Kidney epithelial cell (primary cell): ENCODE measurements at regions not wholly inside any gene's neighbourhood (a gene's known extent, or its start where the extent isn't known, plus 50 kb on each side); places are given as distances from the start of the nearest gene placed in this dataset.
A peak's percentile ranks its signal among the peaks of the same experiment; 100 is the strongest.

Experiments used
- DNase-seq: peaks from one replicate; pipeline ENCODE4 v3.0.0-alpha.2; 2010; ENCODE audit warnings: low read depth
- H3K27me3 ChIP-seq: 2 replicates; pipeline ENCODE4 v1.6.0; 2011; ENCODE audit warnings: low read length; ENCODE audit not compliant: control insufficient read depth, insufficient read depth
- H3K36me3 ChIP-seq: 2 replicates; pipeline ENCODE4 v1.5.1; 2011; ENCODE audit warnings: low read length; ENCODE audit not compliant: control insufficient read depth, insufficient read depth
- H3K4me3 ChIP-seq: 2 replicates; pipeline ENCODE4 v1.5.1; 2011; ENCODE audit warnings: low read depth, mild to moderate bottlenecking, control low read depth, low read length
- TF ChIP-seq, protein P1 (sequence below): IDR thresholded peaks from 2 replicates; pipeline ENCODE4 v1.5.1; 2011; ENCODE audit warnings: mild to moderate bottlenecking, moderate library complexity, low read length, control low read depth, inconsistent platforms; ENCODE audit not compliant: insufficient read depth, poor library complexity, severe bottlenecking

DNA sequence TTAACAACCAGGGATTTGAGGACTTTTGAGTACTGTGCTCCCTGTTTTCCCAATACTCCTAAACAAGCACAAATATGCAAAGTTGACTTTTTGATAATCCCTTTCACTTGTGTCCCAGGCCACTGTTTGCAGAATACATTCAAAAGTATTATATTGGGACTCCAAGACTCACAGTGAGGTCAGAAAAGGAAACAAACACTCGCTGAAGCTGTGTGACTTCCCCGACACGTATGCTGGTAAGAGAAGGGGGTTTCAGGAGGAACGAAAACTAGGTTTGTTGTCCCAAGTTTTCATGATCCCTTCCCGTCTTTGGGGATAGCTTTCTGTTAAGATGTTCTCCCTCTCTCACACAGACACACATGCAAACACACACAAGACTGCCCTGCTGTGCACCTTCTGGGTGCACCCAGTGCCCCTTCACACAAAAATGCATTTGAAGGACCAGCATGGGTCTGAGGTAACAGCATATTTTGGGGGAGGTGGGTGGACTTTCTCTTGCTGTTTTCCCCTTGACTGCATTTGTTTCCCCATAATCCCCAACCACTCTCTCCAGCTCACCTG, 225.2 kb upstream of the PRICKLE2 start:
- no peaks in the 10 kb centered on the region for H3K27me3 ChIP-seq
- no peak overlapping the region for H3K4me3 ChIP-seq
- no peak for DNase-seq
- H3K36me3 ChIP-seq: no peaks in the 10 kb centered on the region
- TF ChIP-seq, protein P1, sequence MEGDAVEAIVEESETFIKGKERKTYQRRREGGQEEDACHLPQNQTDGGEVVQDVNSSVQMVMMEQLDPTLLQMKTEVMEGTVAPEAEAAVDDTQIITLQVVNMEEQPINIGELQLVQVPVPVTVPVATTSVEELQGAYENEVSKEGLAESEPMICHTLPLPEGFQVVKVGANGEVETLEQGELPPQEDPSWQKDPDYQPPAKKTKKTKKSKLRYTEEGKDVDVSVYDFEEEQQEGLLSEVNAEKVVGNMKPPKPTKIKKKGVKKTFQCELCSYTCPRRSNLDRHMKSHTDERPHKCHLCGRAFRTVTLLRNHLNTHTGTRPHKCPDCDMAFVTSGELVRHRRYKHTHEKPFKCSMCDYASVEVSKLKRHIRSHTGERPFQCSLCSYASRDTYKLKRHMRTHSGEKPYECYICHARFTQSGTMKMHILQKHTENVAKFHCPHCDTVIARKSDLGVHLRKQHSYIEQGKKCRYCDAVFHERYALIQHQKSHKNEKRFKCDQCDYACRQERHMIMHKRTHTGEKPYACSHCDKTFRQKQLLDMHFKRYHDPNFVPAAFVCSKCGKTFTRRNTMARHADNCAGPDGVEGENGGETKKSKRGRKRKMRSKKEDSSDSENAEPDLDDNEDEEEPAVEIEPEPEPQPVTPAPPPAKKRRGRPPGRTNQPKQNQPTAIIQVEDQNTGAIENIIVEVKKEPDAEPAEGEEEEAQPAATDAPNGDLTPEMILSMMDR: no peak

DNA sequence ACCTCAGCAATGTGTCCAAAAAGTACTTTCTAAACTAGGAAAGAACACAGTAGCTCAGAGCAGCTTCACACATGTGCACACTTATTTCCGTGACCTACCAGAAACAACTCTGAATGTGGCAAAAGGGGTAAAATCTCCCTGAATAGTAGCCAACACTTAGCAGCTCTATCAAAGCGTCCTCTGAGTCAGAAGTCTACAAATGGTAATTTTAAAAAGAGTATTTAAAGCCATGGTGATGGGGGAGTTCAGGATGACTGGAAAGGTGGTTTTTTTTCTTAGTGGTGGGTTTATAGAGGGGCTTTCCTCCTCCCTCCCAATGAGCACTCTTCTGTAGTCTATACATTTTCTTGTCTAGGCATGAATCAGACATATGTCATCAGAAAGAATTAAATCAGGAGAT, 223.8 kb upstream of the PRICKLE2 start:
- no peak for DNase-seq
- H3K36me3 ChIP-seq: no peaks in the 10 kb centered on the region
- H3K4me3 ChIP-seq: no peak overlapping the region
- H3K27me3 ChIP-seq: no peaks in the 10 kb centered on the region
- TF ChIP-seq, protein P1: no peak

DNA sequence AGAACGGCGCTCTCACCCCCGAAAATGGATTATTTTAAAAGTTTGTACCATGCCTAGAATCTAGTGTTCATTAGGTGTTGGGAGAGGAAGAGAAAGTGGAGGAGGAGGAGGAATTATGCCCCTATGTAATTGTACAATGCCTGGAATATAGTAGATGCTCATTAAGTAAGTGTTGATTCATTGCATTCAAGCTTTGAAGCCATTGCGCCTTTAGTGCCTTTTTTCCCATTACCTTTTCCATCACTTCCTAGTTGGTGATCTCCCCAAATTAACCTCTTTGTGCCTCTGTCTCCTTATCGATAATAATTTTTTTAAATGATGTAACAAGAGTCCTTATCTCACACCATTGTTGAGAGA, 220.7 kb upstream of the PRICKLE2 start:
- Histone ChIP-seq H3K36me3 (no peaks in the 10 kb centered on the region), H3K4me3 (no peak overlapping the region), H3K27me3 (no peaks in the 10 kb centered on the region)
- TF ChIP-seq, protein P1: no peak
- no peak for DNase-seq

DNA sequence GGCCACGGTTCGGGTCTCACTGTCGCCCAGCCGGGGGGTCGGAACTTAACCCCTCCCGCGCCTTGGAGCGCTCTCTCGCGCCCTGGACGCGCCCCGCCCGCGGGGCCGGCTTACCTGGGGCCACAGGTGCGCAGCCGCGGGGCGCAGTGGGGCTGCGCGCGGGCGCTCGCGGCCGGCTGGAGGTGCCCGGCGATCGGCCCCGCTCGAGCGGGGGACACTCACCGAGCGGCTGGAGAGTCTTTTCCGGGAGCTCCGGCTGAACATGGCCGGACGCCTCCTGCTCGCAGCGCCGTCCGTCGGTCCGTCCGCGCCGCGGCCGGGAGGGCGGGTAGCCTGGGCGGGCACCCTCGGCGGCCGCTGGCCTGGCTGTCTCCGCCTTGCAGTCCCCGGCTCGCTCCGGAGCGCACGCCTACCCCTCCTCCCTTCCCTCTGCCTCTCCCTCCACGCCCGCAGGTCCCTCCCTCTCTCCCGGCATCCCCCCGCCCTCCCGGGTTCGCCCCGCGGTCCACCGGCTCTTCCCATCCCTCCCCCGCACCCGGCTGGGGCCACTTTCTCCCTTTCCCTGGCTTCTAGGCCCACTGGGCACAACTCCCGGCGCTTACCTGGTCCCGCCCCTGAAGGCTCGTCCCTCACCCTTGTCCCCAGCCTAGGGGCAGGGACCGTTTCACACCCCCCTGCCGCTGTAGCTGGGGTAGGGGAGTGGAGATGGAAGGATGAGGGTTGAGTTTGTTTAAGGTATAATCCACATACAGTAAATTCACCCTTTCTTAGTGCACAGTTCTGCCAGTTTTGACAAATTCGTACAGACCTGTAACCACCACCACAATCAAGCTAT, 220.1 kb upstream of the PRICKLE2 start:
- DNase-seq: no peak
- Histone ChIP-seq H3K27me3 (no peaks in the 10 kb centered on the region), H3K36me3 (no peaks in the 10 kb centered on the region), H3K4me3 (peak overlapping the region; percentile 63)
- TF ChIP-seq, protein P1: no peak

DNA sequence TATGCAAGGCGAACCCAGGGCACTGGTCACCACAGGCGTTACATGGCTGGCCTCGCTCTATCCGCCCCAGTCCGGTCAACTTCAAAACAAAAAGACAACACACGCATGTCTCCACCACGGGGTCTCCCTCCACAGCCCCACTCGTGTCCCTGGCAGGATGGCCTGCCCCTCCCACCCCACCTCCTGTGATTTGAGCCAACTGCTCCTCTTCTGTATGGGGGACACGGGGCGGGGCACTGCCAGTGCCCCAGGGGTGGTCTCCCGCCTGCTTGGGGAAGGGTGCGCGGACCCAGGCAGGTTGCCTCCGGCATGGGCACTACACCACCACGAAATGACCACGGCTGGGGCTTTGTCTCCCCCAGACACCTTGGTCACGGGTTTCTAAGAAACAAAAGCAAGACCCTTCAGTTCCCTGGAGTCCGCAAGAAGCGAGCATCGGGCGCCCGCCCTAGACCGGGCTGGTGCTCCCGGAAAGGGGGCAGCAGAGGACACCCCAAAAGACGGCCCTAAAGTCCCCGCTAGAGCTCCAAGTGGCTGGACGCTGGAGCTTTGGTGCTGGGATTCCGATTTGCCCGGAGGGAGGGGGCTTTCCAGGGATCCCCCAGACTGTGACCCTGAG, 219.3 kb upstream of the PRICKLE2 start:
- Histone ChIP-seq H3K27me3 (no peaks in the 10 kb centered on the region), H3K4me3 (peak overlapping the region; percentile 63), H3K36me3 (no peaks in the 10 kb centered on the region)
- TF ChIP-seq, protein P1: peak; percentile 12
- DNase-seq: no peak
